HG02623 (cell line): ENCODE measurements at regions not wholly inside any gene's neighbourhood (a gene's known extent, or its start where the extent isn't known, plus 50 kb on each side); places are given as distances from the start of the nearest gene placed in this dataset.

Experiments used
- ATAC-seq: cut with Tn5 transposase; IDR thresholded peaks from one replicate; pipeline ENCODE4 v1.9.1; 2021; ENCODE audit warnings: moderate library complexity; ENCODE audit not compliant: unreplicated experiment

DNA sequence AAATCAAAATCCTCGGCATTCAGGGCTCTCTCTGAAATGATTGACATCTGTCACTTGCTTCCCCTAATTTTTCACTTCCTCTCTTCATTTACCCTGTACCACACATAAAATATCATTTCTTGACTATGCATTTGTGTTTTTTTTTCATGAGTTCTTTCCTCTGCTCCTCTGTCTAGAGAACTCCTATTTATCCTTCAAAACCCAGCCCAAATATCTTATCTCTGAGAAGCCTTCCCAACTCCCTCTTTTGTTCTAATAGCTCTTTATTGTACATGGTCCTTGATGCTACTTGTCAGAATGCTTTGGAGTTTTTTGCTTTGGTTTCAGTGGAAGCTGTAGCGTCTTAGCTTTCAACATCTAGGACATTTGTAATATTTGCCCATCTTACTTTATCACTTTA, 190.2 kb upstream of the CTBP2 start:
- ATAC-seq: no peak

- ATAC-seq: no peak
Observed at GRCh38 chr10:125348536-125348935, 188.2 kb upstream of the CTBP2 start.

- ATAC-seq: peak; percentile 66
Observed at GRCh38 chr10:125344573-125345171, 184.3 kb upstream of the CTBP2 start.

DNA sequence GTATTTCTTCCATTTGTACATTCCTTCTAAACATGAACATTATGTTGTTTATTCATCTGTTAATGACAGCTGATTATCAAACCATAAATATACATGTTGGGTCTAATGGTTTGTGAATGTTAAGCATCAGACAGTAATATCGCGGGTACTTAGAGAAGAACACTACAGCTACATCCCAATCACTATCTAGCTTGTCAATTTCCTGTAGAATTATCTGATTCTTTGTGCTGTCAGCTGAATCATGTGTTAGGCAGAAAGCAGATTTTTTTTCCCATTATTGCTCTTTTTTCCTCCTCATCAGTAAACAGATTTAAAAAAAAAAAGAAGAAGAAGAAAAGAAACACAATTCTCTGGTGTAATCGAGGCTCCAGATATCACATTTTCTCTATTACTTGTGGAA, 183.6 kb upstream of the CTBP2 start:
- no peak for ATAC-seq

- ATAC-seq: no peak
Observed at GRCh38 chr10:125343118-125343925, 183.0 kb upstream of the CTBP2 start.

GRCh38 chr10:125341611-125342010, 181.2 kb upstream of the CTBP2 start:
- no peak for ATAC-seq

GRCh38 chr10:125340903-125341302, 180.5 kb upstream of the CTBP2 start:
- ATAC-seq: no peak

DNA sequence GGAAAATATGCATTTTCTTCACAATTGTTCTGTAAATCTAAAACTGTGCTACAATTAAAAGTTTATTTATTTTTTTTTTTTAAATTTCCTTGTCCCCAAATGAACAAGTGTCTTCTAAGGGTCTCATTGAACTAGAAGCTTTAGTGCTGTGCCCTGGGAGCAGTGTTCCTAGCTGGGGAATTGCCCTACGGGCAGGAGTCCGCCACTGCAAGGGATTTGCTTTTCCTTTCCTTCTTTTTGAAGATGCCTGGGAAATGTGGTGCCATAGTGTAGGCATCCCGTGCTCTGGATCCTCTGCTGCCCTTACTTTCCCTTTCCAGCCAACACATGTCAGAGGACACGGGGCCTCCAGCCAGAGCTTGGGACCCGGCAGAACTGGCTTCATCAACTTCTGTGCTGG, 177.1 kb upstream of the CTBP2 start:
- no peak for ATAC-seq

DNA sequence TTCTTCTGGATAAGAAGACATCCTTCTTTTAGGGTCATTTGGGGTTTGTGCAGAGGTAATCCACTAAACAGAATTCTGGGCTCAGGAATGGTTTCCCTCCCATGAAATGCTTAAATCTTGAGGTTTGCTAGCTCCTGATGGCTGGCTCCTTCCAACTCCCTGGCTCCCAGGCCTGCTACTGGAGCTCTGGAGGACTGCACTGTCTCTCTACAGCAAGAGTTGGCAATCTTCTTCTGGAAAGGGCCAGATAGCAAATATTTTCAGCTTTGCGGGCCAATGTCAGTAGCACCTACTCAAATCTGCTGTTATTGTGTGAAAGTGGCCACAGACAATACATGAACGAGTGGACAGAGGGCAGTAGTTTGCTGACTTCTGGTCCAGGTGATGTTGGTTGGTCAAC, 174.2 kb upstream of the CTBP2 start:
- no peak for ATAC-seq

- ATAC-seq: no peak
Observed at GRCh38 chr10:125333769-125334168, 173.4 kb upstream of the CTBP2 start.

DNA sequence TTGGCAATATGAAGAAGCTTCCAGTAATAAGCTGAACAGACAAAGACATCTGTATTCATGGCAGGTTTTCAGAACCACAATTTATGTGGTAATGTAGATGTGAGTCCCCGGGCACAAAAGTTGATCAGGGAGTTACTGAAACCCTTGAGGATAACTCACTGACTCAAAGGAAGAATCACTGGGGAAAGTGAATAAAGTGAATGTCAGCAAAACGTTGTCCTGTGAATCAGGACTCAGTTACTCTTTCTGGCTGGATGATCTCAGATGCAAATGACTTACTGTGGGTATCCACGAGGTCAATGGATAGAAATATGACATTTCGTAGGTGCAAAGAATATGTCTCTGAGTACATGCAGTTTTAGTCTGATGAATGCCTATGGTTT, 172.8 kb upstream of the CTBP2 start:
- ATAC-seq: no peak

DNA sequence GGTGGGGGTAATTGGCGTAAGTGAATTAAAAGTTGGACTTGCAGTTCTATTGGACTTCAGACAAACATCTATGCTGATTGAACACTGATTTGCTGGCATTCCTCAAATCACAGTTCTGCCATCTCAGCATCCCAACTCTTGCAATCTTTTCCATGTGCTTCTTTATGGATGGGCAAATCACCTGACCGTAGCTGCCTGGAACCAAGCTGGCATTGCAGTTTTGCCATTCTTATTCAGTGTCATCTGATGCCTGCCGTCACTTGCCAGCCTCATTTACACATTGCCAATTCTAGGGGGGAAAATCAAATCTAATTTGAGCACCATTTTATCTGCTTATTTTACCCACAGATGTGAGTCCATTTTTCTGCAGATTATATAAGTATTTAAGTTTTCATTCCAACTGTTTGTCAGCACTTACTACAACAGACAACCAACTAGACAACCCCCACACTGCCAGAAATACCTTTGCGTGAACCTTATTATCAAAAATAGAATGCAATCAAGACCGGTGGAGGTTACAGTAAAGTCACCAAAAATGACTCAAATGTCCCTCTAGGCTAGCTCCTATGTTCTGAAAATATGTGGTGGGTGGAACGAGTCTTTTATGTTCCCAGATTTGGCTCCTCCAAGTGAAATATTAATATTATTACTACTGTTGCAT, 172.3 kb upstream of the CTBP2 start:
- no peak for ATAC-seq

GRCh38 chr10:125331056-125331455, 170.7 kb upstream of the CTBP2 start:
- ATAC-seq: no peak

- ATAC-seq: no peak
Observed at GRCh38 chr10:125329056-125329455, 168.7 kb upstream of the CTBP2 start.

DNA sequence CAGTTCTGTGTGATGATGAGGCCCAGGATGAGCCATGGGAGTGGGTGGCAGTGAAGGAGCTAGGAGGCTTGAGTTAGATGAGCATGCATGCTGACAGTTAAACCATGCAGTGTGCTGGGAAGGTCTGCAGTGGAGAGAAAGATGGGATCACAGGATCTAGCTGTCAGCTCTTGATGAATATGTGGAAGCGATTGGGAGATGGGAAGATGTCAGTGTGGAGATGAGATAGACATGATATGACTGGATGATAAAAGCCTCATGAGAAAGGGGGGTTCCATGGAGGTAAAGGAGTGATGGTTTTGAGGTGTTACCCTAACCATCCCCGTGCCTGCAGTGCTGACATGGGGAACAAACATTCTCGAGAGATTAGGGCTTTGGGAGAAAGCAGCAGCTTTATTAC, 165.0 kb upstream of the CTBP2 start:
- no peak for ATAC-seq

DNA sequence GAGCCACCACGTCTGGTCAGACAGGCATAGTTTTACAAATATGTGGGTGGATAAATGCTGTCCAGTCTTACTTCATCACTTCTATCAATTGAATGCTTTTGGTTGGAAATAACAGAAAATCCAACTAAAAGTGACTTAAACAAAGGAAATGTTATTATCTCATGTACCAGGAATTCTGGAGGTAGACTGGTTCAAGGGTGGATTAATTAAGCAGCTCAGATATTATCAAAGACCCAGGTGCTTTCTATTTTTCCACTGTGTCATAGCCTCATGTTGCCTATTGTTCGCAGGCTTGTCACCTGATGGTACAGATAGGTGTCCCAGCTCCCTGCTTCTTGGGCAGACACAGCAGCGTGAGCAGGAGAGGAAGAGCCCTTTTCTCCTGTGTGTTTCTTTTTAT, 156.1 kb upstream of the CTBP2 start:
- ATAC-seq: no peak

DNA sequence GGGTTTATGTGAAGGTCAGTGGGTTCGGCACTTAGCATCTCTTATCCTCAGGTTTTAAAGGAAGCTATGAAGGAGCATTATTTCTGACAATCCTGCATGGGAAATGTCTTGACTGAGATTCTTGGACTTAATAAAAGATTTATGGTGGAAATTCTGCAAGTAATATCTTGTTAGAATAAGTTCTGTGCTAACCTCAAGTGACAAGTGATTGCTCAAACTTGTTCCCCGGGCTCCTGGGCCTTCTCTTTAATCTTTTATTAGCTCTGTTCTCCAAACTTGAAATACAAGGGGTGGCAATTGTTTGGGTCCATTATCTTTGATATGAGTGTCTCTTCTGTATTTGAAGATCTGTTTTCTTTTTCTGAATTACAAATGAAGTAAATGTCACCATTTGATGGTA, 140.6 kb upstream of the CTBP2 start:
- no peak for ATAC-seq

GRCh38 chr10:125299461-125299860, 139.1 kb upstream of the CTBP2 start:
- ATAC-seq: no peak

- no peak for ATAC-seq
Observed at GRCh38 chr10:125296598-125296997, 136.2 kb upstream of the CTBP2 start.

GRCh38 chr10:125294109-125294508, 133.7 kb upstream of the CTBP2 start:
- ATAC-seq: no peak

GRCh38 chr10:125291836-125292235, 131.5 kb upstream of the CTBP2 start:
- ATAC-seq: no peak

- no peak for ATAC-seq
Observed at GRCh38 chr10:125289461-125289860, 129.1 kb upstream of the CTBP2 start.
